Hepatocyte (in vitro differentiated cells): ENCODE measurements at regions not wholly inside any gene's neighbourhood (a gene's known extent, or its start where the extent isn't known, plus 50 kb on each side); places are given as distances from the start of the nearest gene placed in this dataset.

Source experiments
- EZH2 ChIP-seq: fragments of 200-600 bp; sonication (generic); IDR thresholded peaks from 2 replicates; pipeline ENCODE4 v1.6.1; 2016; ENCODE audit warnings: antibody characterized with exemption, mild to moderate bottlenecking, borderline replicate concordance
- EZH2phosphoT487 ChIP-seq: fragments of 200-600 bp; sonication (generic); IDR thresholded peaks from one replicate; pipeline ENCODE4 v1.6.1; 2018; ENCODE audit warnings: antibody characterized with exemption, mild to moderate bottlenecking, low read depth, moderate library complexity; ENCODE audit not compliant: unreplicated experiment, severe bottlenecking

DNA sequence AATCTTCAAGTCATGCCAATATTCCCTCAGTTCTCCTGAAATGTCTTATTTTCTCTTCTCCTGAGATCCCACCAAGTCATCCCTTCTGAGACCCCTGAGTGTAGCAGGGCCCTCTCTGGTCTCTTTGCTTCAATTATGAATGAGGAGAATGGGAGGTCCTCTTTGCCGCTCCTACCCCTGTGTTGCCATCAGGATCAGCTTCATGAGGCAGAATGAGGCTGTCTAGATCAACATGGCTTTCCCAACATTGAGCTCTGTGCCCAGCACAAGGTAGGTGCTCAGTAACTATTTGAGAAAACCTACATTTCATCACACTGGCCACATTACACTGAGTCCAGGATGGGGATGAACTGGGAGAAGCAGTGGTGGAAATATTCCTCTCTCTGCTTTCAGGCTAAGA lies 107.2 kb downstream of the ZNF280B start:
- no peak for TF ChIP-seq EZH2
- no peak for TF ChIP-seq EZH2phosphoT487
